ENCODE measurements at regions not wholly inside any gene's neighbourhood (a gene's known extent, or its start where the extent isn't known, plus 50 kb on each side); places are given as distances from the start of the nearest gene placed in this dataset.

DNA sequence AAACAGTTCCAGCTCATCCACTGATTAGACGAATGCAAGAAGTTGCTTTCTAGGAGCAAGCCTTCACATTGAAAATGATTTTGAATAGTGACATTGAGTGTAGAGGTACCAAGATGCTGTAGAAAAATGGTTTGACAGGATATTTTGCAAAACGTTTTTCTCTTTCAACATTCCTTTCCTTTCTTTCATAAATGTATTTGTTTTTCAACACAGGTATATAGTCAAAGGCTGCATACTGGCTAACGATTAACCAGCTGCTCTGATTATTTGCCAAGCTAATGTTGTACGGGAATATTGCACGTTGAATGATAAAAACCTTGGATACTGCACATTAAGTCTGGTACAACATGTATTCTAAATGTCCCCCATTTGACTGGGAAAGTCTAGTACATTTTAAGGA, 78.8 kb upstream of the TENT5A start:
- H3K4me3 ChIP-seq (ENCODE audit: low read depth, low read length) = no peak overlapping the region
- TF ChIP-seq, protein P1, sequence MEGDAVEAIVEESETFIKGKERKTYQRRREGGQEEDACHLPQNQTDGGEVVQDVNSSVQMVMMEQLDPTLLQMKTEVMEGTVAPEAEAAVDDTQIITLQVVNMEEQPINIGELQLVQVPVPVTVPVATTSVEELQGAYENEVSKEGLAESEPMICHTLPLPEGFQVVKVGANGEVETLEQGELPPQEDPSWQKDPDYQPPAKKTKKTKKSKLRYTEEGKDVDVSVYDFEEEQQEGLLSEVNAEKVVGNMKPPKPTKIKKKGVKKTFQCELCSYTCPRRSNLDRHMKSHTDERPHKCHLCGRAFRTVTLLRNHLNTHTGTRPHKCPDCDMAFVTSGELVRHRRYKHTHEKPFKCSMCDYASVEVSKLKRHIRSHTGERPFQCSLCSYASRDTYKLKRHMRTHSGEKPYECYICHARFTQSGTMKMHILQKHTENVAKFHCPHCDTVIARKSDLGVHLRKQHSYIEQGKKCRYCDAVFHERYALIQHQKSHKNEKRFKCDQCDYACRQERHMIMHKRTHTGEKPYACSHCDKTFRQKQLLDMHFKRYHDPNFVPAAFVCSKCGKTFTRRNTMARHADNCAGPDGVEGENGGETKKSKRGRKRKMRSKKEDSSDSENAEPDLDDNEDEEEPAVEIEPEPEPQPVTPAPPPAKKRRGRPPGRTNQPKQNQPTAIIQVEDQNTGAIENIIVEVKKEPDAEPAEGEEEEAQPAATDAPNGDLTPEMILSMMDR (IDR thresholded peaks at IDR 0.05; ENCODE audit: borderline replicate concordance, insufficient read depth, low read depth, low read length) = no peak

GRCh38 chr6:81826784-81827183, 74.3 kb upstream of the TENT5A start:
- TF ChIP-seq, protein P1 (IDR thresholded peaks at IDR 0.05; ENCODE audit: borderline replicate concordance, insufficient read depth, low read depth, low read length) = no peak
- H3K4me3 ChIP-seq (ENCODE audit: low read depth, low read length) = no peak overlapping the region

DNA sequence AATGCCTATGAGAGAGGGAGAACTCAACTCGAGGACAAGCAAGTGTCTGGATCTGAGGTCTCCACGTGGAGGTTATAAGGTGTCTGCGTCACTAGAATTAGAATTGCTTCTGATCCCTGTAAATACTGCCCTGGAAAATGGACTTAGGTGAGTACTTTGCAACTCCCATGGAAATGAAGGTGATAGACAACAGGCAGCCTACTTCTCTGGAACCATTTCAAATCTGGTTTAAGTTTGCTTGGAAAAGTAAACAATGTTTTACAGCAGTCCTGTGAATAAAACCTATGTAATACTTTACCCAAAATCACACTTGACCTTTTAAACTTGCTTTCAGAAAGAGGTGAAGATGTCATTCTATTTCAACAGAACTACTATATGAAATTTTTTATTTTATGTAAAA, 70.1 kb upstream of the TENT5A start:
- H3K4me3 ChIP-seq (ENCODE audit: low read depth, low read length) = no peak overlapping the region
- TF ChIP-seq, protein P1 (IDR thresholded peaks at IDR 0.05; ENCODE audit: borderline replicate concordance, insufficient read depth, low read depth, low read length) = no peak

- no peak overlapping the region for H3K4me3 ChIP-seq (ENCODE audit: low read depth, low read length)
- TF ChIP-seq, protein P1 (IDR thresholded peaks at IDR 0.05; ENCODE audit: borderline replicate concordance, insufficient read depth, low read depth, low read length) = no peak
Observed at GRCh38 chr6:81821449-81821848, 69.0 kb upstream of the TENT5A start.

GRCh38 chr6:81820980-81821379, 68.5 kb upstream of the TENT5A start:
- H3K4me3 ChIP-seq (ENCODE audit: low read depth, low read length) = no peak overlapping the region
- TF ChIP-seq, protein P1 (IDR thresholded peaks at IDR 0.05; ENCODE audit: borderline replicate concordance, insufficient read depth, low read depth, low read length) = no peak

DNA sequence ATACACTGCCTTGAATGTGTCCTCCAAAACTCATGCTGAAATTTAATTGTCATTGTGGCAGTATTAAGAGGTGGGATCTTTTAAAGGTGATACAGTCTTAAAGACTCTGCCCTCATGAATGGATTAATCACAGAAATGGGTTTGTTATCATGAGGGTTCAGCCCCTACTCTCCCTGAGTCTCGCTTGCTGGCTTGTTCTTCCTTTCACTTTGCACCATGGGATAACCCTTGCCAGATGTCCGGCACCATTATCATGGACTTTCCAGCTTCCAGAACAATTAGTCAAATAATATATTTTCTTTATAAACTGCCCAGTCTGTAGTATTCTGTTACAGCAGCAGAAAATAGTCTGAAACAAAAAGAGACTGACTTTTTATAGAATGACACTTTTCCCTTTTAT, 67.9 kb upstream of the TENT5A start:
- TF ChIP-seq, protein P1 (IDR thresholded peaks at IDR 0.05; ENCODE audit: borderline replicate concordance, insufficient read depth, low read depth, low read length) = no peak
- no peak overlapping the region for H3K4me3 ChIP-seq (ENCODE audit: low read depth, low read length)

DNA sequence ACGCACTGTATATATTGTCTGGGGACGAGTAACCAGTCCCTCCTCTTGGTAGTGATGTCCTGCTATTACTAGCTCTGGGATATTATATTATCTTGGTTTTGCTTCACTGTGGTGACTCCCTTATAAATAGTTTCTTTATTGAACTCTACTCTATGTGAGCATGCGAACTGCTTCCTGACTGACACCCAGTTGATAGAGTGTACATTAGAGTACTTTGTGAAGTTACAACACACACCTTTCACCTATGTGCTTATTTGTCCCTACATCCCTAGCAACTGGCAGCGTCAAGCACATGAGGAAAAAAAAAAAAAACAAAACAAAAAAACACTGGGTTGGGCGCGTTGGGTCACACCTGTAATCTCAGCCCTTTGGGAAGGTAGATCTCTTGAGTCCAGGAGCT, 67.3 kb upstream of the TENT5A start:
- no peak overlapping the region for H3K4me3 ChIP-seq (ENCODE audit: low read depth, low read length)
- TF ChIP-seq, protein P1 (IDR thresholded peaks at IDR 0.05; ENCODE audit: borderline replicate concordance, insufficient read depth, low read depth, low read length) = no peak
